ENCODE measurements at regions not wholly inside any gene's neighbourhood (a gene's known extent, or its start where the extent isn't known, plus 50 kb on each side); places are given as distances from the start of the nearest gene placed in this dataset.

DNA sequence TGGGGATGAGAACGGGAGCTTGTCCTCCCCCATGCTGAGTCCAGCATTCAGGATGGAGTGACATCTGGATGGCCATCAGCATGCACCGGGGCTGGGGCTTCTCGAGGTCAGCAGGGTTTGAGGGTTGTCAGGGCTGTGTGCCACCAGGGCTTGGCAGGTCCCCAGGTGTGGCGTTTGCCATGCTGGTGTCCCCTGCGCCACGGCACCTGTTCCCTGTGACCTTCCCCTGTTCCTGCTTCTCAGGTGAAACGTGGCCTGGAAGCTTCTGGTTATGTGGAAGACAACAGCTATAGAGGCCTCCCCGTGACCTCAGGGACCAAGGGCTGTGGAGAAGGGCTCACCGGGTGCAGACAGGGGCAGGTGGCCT lies 152.4 kb downstream of the KIF26A start:
- no peak overlapping the region for H3K4me3 ChIP-seq (replicated peaks in 1 of 4; ENCODE audit: control extremely low read depth in 1 of 4, insufficient read depth in 1 of 4, low read depth in 3 of 4, low read length in 4 of 4)
- H3K4me2 ChIP-seq (ENCODE audit: extremely low read depth, insufficient read depth, low read length): no peak overlapping the region
- no peak overlapping the region for H3K27ac ChIP-seq (ENCODE audit: insufficient read depth, low read length)
- no peak overlapping the region for H3K9ac ChIP-seq (ENCODE audit: insufficient read depth, low read length)
- H4K20me1 ChIP-seq (ENCODE audit: control insufficient read depth, extremely low read depth, insufficient read depth, low read length): no peaks in the 10 kb centered on the region
- no peak overlapping the region for H2AFZ ChIP-seq (ENCODE audit: low read length)
- H3K79me2 ChIP-seq (ENCODE audit: control insufficient read depth, insufficient read depth, low read length): no peaks in the 10 kb centered on the region
- TF ChIP-seq CTCF (conservative IDR thresholded peaks at IDR 0.05 in 1 of 2, IDR thresholded peaks at IDR 0.05 in 1 of 2; ENCODE audit: low read depth in 1 of 2, low read length in 2 of 2) (no peak), EZH2 (IDR thresholded peaks at IDR 0.05; ENCODE audit: low read length, missing control alignments) (no peak)
- no peaks in the 10 kb centered on the region for H3K27me3 ChIP-seq (ENCODE audit: control insufficient read depth, insufficient read depth, low read length)
- no peaks in the 10 kb centered on the region for H3K9me3 ChIP-seq (ENCODE audit: control insufficient read depth, insufficient read depth, low read depth, low read length)
- no peaks in the 10 kb centered on the region for H3K36me3 ChIP-seq (ENCODE audit: control insufficient read depth, insufficient read depth, low read length)
- H3K4me1 ChIP-seq (ENCODE audit: control insufficient read depth, extremely low read depth, insufficient read depth, low read length): no peaks in the 10 kb centered on the region
- DNase-seq (ENCODE audit: low read depth in 2 of 2): no peak

GRCh38 chr14:104291123-104292000 lies 153.0 kb downstream of the KIF26A start:
- Histone ChIP-seq H3K79me2 (ENCODE audit: control insufficient read depth, insufficient read depth, low read length) (no peaks in the 10 kb centered on the region), H2AFZ (ENCODE audit: low read length) (no peak overlapping the region), H3K27me3 (ENCODE audit: control insufficient read depth, insufficient read depth, low read length) (no peaks in the 10 kb centered on the region), H3K9me3 (ENCODE audit: control insufficient read depth, insufficient read depth, low read depth, low read length) (no peaks in the 10 kb centered on the region), H3K4me3 (replicated peaks in 1 of 4; ENCODE audit: control extremely low read depth in 1 of 4, insufficient read depth in 1 of 4, low read depth in 3 of 4, low read length in 4 of 4) (no peak overlapping the region), H4K20me1 (ENCODE audit: control insufficient read depth, extremely low read depth, insufficient read depth, low read length) (no peaks in the 10 kb centered on the region), H3K36me3 (ENCODE audit: control insufficient read depth, insufficient read depth, low read length) (no peaks in the 10 kb centered on the region), H3K4me1 (ENCODE audit: control insufficient read depth, extremely low read depth, insufficient read depth, low read length) (no peaks in the 10 kb centered on the region), H3K9ac (ENCODE audit: insufficient read depth, low read length) (no peak overlapping the region), H3K27ac (ENCODE audit: insufficient read depth, low read length) (no peak overlapping the region), H3K4me2 (ENCODE audit: extremely low read depth, insufficient read depth, low read length) (no peak overlapping the region)
- TF ChIP-seq EZH2 (IDR thresholded peaks at IDR 0.05; ENCODE audit: low read length, missing control alignments) (no peak), CTCF (conservative IDR thresholded peaks at IDR 0.05 in 1 of 2, IDR thresholded peaks at IDR 0.05 in 1 of 2; ENCODE audit: low read depth in 1 of 2, low read length in 2 of 2) (no peak)
- DNase-seq (ENCODE audit: low read depth in 2 of 2): no peak

DNA sequence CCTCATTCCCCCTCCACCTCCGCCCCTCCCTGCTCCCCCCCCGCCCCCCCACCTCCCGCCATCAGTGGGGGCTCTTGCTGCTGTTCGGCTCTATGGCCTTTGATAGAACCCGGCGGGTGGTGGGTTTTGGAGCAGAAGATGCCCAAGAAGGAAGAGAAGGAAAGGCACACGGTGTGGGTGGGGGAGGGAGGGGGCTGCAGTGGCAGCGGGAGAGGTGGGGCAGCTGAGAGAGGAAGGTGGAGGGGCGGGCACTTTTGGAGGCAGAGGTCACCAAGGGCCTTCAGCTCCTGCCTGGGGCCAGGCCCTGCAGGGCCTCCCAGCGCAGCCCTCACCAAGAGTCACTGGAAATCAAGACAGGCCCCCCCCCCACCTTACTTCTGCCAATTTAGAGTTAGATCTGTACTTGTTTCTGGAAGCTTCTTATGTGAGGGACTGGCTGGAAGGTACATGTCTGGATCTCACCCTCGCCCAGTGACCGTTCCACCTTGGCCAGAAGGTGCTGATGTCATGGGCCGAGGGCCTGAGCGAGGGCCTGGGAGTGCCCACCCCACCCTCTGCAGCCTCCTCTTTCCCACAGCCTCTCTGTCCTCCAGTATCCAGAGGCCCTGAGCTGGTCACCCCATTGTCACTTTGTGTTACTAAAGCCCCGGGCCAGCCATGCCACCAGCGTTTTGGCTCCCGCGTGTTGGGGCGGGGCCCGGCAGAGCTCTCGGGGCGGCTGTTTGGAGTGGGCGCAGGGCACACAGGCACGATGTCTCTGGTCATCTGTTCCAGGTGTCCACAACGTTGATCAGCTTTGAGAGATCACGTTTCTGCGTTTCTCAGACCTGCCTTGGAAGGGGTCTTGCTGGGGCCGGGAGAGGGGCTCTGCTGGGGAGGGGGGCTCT lies 153.9 kb downstream of the KIF26A start:
- H3K27ac ChIP-seq (ENCODE audit: insufficient read depth, low read length): no peak overlapping the region
- no peak for DNase-seq (ENCODE audit: low read depth in 2 of 2)
- H3K9me3 ChIP-seq (ENCODE audit: control insufficient read depth, insufficient read depth, low read depth, low read length): no peaks in the 10 kb centered on the region
- H2AFZ ChIP-seq (ENCODE audit: low read length): no peak overlapping the region
- H3K4me2 ChIP-seq (ENCODE audit: extremely low read depth, insufficient read depth, low read length): no peak overlapping the region
- H3K4me1 ChIP-seq (ENCODE audit: control insufficient read depth, extremely low read depth, insufficient read depth, low read length): no peaks in the 10 kb centered on the region
- H4K20me1 ChIP-seq (ENCODE audit: control insufficient read depth, extremely low read depth, insufficient read depth, low read length): no peaks in the 10 kb centered on the region
- H3K27me3 ChIP-seq (ENCODE audit: control insufficient read depth, insufficient read depth, low read length): no peaks in the 10 kb centered on the region
- H3K4me3 ChIP-seq (replicated peaks in 1 of 4; ENCODE audit: control extremely low read depth in 1 of 4, insufficient read depth in 1 of 4, low read depth in 3 of 4, low read length in 4 of 4): no peak overlapping the region
- H3K79me2 ChIP-seq (ENCODE audit: control insufficient read depth, insufficient read depth, low read length): no peaks in the 10 kb centered on the region
- H3K36me3 ChIP-seq (ENCODE audit: control insufficient read depth, insufficient read depth, low read length): no peaks in the 10 kb centered on the region
- no peak overlapping the region for H3K9ac ChIP-seq (ENCODE audit: insufficient read depth, low read length)
- TF ChIP-seq EZH2 (IDR thresholded peaks at IDR 0.05; ENCODE audit: low read length, missing control alignments): no peak
- no peak for TF ChIP-seq CTCF (conservative IDR thresholded peaks at IDR 0.05 in 1 of 2, IDR thresholded peaks at IDR 0.05 in 1 of 2; ENCODE audit: low read depth in 1 of 2, low read length in 2 of 2)
